ENCODE measurements at regions not wholly inside any gene's neighbourhood (a gene's known extent, or its start where the extent isn't known, plus 50 kb on each side); places are given as distances from the start of the nearest gene placed in this dataset.

DNA sequence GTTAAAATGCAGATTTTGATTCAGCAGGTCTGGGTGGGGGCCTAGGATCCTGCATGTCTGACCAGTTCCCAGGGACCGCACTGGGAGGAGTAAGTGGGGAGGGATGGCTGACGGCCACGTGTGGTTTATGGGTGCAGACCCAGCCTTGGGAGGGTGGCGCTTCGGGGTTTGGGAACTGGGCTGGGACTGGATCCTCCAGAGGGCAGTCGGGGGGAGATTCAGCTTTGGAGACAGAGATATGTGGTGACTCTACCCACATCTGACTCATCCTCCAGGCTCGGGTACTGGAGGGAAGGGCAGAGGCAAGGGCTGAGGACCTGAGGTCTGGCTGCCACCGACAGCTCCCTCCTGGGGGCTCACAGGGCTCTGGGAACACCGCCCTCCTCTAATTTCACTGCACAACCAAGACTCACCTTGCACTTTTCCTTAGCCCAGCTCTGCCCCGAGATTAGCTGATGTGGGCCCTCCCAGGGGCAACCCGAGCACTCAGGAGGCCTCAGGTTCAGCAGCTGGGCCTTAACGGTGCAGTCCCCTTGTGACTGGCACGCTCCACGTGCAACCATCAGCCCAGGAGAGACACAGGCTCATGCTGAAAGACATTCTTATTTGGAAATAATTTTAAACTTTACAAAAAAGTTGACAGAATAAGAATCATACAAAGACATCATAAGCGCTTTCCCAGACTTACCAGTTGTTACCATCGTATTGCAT is 172.8 kb upstream of the PMEPA1 start:
- H3K36me3 Mint-ChIP-seq (ENCODE audit: unreplicated experiment) = peaks cover 8% of the 10 kb centered on the region
- H3K27me3 Mint-ChIP-seq (ENCODE audit: unreplicated experiment) = peaks cover 8% of the 10 kb centered on the region

DNA sequence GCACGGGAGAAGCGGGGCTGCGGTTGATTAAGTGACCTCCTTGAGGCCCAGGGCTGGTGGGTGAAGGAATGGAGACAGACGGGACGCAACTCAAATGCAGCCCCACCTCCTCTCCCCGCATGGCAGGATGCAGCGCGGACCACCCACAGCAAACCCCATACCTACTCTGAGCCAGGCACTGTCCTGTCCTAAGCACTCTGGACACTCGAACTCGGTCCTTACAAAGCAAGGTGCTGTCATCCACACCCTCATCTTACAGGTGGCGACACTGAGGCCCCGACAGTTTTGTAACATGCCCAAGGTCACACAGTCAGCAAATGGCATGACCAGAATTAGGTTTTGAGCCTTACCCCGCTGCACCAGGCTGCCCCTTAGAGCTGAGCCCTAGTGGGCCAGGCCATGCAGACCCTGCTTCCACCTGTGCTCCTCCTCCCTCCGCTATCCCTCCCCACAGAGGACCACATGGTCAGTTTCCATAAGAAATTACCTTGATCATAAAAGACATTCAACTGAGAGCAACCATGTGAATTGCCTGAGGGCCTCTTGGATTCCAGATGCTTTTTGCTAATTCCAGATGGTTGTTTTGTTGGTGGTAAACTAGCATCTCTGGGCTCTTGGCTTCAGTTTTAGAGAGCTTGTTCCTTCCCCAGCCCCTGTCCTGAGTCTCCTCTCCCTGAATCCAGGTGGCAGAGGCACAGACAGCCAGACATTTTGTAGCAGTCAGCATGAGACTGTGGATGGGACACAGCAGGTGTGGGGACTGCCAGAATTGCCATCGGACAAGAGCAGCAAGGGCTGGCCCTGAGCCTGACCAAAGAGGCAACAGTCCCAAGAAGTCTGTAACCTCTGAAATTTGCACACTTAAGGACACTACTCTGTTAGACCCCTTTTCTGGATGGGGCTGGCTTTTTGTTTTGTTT is 171.9 kb upstream of the PMEPA1 start:
- no peak overlapping the region for H3K4me3 Mint-ChIP-seq (ENCODE audit: unreplicated experiment)
- DNase-seq = no peak
- H3K36me3 Mint-ChIP-seq (ENCODE audit: unreplicated experiment) = peaks cover 2% of the 10 kb centered on the region
- peaks cover 8% of the 10 kb centered on the region for H3K27me3 Mint-ChIP-seq (ENCODE audit: unreplicated experiment)
- TF ChIP-seq, protein P1, sequence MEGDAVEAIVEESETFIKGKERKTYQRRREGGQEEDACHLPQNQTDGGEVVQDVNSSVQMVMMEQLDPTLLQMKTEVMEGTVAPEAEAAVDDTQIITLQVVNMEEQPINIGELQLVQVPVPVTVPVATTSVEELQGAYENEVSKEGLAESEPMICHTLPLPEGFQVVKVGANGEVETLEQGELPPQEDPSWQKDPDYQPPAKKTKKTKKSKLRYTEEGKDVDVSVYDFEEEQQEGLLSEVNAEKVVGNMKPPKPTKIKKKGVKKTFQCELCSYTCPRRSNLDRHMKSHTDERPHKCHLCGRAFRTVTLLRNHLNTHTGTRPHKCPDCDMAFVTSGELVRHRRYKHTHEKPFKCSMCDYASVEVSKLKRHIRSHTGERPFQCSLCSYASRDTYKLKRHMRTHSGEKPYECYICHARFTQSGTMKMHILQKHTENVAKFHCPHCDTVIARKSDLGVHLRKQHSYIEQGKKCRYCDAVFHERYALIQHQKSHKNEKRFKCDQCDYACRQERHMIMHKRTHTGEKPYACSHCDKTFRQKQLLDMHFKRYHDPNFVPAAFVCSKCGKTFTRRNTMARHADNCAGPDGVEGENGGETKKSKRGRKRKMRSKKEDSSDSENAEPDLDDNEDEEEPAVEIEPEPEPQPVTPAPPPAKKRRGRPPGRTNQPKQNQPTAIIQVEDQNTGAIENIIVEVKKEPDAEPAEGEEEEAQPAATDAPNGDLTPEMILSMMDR (IDR thresholded peaks at IDR 0.05; ENCODE audit: partially characterized antibody, unreplicated experiment) = no peak
- peaks cover 15% of the 10 kb centered on the region for H3K4me1 Mint-ChIP-seq (ENCODE audit: low read depth, unreplicated experiment)
- peaks cover 7% of the 10 kb centered on the region for H3K9me3 Mint-ChIP-seq (ENCODE audit: unreplicated experiment)
- no peak overlapping the region for H3K27ac Mint-ChIP-seq (ENCODE audit: unreplicated experiment)

More for the DNA sequence above, 172.8 kb upstream of the PMEPA1 start:
- Mint-ChIP-seq H3K4me3 (ENCODE audit: unreplicated experiment) (no peak overlapping the region), H3K27ac (ENCODE audit: unreplicated experiment) (no peak overlapping the region), H3K9me3 (ENCODE audit: unreplicated experiment) (peaks cover 10% of the 10 kb centered on the region), H3K4me1 (ENCODE audit: low read depth, unreplicated experiment) (peaks cover 15% of the 10 kb centered on the region)
- TF ChIP-seq, protein P1 (IDR thresholded peaks at IDR 0.05; ENCODE audit: partially characterized antibody, unreplicated experiment) = no peak
- no peak for DNase-seq

DNA sequence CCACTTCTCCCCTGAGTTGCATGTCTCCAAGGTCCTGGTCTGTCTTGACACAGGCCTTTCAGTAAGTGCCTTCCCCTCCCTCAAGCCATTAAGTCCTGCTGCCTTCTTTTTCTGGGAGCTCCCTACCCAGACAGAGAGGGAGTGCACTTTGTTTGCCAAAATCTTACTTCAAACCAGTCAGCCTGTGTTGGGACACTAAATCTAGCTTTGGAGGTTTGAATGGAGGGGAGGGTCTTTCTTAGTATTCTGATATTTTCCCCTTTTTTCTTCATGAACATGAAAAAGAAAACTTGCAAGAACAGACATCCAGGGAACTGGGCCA is 170.7 kb upstream of the PMEPA1 start:
- H3K27me3 Mint-ChIP-seq (ENCODE audit: unreplicated experiment) = peaks cover 8% of the 10 kb centered on the region
- DNase-seq = no peak
- peaks cover 6% of the 10 kb centered on the region for H3K9me3 Mint-ChIP-seq (ENCODE audit: unreplicated experiment)
- no peaks in the 10 kb centered on the region for H3K36me3 Mint-ChIP-seq (ENCODE audit: unreplicated experiment)
- TF ChIP-seq, protein P1 (IDR thresholded peaks at IDR 0.05; ENCODE audit: partially characterized antibody, unreplicated experiment) = no peak
- H3K4me3 Mint-ChIP-seq (ENCODE audit: unreplicated experiment) = no peak overlapping the region
- H3K27ac Mint-ChIP-seq (ENCODE audit: unreplicated experiment) = no peak overlapping the region
- peaks cover 15% of the 10 kb centered on the region for H3K4me1 Mint-ChIP-seq (ENCODE audit: low read depth, unreplicated experiment)

DNA sequence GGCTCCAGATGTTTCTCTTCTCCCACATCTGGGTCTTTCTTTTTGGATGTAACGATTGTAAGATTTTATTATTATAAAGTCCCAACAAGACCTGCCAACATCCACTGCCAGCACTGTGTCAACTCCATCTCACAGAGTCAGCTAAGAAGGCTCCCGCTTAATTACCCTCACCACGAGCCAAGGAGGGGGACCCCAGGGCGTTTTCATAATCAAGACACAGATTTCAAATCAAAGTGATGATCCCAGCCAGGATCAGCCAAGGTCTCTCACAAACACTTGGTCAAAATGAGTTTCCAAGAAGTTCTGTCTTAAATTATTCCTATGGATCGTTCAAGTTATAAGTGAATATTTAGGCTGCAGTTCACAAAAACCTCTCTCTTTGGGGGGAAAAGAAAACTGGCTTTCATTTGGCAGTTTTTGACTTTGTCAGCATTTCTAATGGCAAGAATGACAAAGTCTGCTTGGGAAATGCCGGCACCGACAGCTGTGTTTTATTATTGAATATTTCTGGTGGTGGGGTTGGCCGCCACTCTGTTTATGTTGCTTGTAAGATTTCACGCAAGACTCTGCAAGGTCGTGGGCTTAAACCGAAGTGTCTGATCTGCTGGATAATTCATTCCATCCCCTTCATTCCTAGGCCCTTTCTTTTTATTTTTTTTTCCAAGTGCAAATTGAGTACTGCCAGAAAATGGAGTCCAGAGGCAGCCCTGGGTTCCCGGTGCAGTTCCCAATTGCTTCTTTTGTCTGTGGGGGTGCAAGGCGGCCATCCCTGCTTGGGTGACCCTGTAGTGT is 170.2 kb upstream of the PMEPA1 start:
- TF ChIP-seq, protein P1 (IDR thresholded peaks at IDR 0.05; ENCODE audit: partially characterized antibody, unreplicated experiment) = no peak

More for the DNA sequence above, 170.2 kb upstream of the PMEPA1 start:
- no peak for DNase-seq
- H3K4me1 Mint-ChIP-seq (ENCODE audit: low read depth, unreplicated experiment) = peaks cover 15% of the 10 kb centered on the region
- no peaks in the 10 kb centered on the region for H3K36me3 Mint-ChIP-seq (ENCODE audit: unreplicated experiment)
- H3K9me3 Mint-ChIP-seq (ENCODE audit: unreplicated experiment) = peaks cover 4% of the 10 kb centered on the region
- H3K27me3 Mint-ChIP-seq (ENCODE audit: unreplicated experiment) = peaks cover 4% of the 10 kb centered on the region
- H3K27ac Mint-ChIP-seq (ENCODE audit: unreplicated experiment) = no peak overlapping the region
- no peak overlapping the region for H3K4me3 Mint-ChIP-seq (ENCODE audit: unreplicated experiment)

Data from glutamatergic neuron (in vitro differentiated cells).